ENCODE measurements at regions not wholly inside any gene's neighbourhood (a gene's known extent, or its start where the extent isn't known, plus 50 kb on each side); places are given as distances from the start of the nearest gene placed in this dataset.
A peak's percentile ranks its signal among the peaks of the same experiment; 100 is the strongest.
"Not testable (repeated sequence)": the region's sequence is repeated elsewhere in the genome, so short reads cannot be mapped to it uniquely, and the experiment has no call there.

DNA sequence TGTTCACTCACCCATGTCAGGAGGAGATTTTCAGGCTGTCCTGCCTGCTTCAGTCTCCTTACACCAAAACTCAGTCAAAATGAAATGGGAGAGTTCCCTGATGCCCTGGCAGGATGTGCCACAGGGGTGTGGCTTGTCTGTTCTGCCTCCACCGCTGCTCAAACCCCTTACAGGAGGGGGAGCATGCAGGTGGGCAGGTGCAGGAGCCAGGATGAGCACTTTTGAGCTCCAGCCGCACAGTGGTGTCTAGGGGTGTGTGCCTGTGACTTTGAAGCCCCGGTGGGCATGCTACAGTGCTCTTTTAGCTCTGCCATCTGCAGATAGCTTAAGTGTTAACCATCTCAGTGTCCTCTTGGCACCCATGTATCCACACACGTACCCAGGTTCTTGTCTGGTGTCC is 71.9 kb upstream of the IPO5 start:
- DNase-seq: no peak

GRCh38 chr13:97883396-97883795 is 70.1 kb upstream of the IPO5 start:
- DNase-seq: no peak

GRCh38 chr13:97884707-97885468 is 68.6 kb upstream of the IPO5 start:
- no peak for DNase-seq

DNA sequence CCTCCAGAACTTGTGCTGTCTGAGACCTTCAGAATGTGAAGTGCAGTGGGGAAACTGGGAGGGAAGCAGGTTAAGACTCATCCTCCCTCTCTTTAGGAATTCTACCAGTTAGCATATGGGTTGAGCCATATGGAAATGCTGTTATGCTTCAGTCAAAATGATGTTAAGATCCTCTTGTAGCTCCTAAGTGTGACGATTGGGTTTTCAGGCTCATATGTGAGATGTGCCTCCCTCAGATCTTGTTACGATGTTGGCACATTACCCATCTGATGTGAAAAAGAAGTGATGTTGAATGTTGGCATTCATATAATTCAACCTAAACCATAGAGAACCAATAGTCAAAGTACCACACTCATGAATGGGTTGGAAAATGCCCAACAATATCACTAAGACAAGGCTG is 67.8 kb upstream of the IPO5 start:
- DNase-seq: no peak

- peak; percentile 52 for DNase-seq
Observed at GRCh38 chr13:97889803-97890202, 63.7 kb upstream of the IPO5 start.

DNA sequence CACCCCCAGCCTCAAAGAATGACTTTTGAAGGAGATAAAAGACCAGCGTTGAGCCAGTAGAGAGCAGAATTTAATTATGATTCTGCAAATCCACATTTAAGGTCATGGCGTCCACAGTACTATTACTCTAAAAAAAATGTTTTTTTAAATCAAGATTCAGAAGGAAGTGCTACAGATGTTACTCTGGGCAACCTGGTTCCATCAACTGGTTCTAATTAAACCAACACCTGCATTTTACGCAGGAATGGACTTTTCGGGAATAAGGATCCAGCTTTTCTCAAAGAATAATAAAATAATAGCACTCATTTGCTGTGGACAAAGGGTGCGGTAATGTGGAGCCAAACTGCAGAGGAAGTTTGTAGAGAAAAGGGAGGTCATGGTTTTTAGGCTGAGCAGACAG is 62.9 kb upstream of the IPO5 start:
- no peak for DNase-seq

GRCh38 chr13:97891964-97892363 is 61.5 kb upstream of the IPO5 start:
- not testable (repeated sequence) for DNase-seq

DNA sequence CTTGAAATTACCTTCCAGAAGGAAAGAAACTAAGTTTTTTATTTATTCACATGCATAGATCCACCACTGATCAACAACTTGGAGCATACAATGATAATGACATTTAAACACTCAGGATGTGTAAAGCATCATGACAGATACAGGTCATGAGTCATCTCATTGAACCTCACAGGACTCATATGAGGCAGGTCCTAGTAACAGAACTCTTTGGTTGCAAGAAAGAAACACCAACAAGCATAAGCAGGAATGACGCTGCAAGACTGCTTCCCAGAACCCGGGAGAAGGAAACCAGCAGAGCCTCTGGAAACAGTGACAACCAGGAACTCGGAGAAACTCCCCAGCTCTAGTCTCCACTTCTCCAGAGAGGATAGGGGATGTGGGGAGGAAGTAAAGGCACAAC is 60.8 kb upstream of the IPO5 start:
- DNase-seq: no peak

DNA sequence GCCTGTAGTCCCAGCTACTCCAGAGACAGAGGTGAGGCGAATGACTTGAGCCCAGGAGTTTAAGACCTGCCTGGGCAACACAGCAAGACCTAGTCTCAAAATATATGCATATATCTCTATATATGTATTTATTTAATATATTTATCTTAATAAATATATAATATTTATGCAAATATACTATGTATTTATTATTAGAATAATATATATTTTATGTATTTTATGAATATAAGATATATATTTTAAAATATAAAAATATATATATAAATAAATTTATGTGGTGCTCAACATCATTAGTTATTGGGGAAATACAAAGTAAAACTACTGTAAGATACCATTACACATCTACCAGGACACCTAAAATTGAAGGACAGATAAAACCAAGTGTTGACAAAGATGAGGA is 58.1 kb upstream of the IPO5 start:
- DNase-seq: no peak

GRCh38 chr13:97896446-97896845 is 57.0 kb upstream of the IPO5 start:
- no peak for DNase-seq

DNA sequence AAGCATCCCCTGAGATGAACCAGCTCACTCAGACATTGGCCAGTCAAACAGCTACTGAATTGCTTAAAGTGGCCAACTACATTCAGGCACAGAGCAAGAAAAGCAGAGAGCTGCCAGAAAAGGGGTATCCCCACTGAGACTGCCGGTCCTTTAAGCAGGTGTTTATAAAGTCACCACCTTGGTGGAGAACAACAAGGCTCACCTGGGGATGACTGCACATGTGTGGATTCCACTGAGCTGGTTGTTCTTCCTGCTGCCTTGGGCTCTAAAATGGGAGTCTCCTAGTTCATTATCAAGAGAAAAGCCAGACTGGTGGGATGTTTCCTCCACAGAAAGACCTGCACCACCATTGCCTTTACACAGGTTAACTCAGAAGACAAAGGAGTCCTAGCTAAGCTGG is 51.8 kb upstream of the IPO5 start:
- no peak for DNase-seq

All from left hindlimb (tissue), 1 donor.